ENCODE measurements at regions not wholly inside any gene's neighbourhood (a gene's known extent, or its start where the extent isn't known, plus 50 kb on each side); places are given as distances from the start of the nearest gene placed in this dataset.
A peak's percentile ranks its signal among the peaks of the same experiment; 100 is the strongest.

- no peak for TF ChIP-seq CEBPG (CRISPR knock-in tag; IDR thresholded peaks at IDR 0.05)
- peak in 1 of 2 experiments; percentile 31; a peak in 1 of 4 replicates for TF ChIP-seq CEBPG (tag; conservative IDR thresholded peaks at IDR 0.05 in 1 of 2, IDR thresholded peaks at IDR 0.05 in 1 of 2)
- TF ChIP-seq RFX1 (IDR thresholded peaks at IDR 0.05): no peak
- TF ChIP-seq ARID3B (CRISPR knock-in tag; IDR thresholded peaks at IDR 0.05; ENCODE audit: borderline replicate concordance): no peak
- TF ChIP-seq ZNF354B (CRISPR knock-in tag; IDR thresholded peaks at IDR 0.05): no peak
Observed at GRCh38 chr2:82391386-82391785, 2067.7 kb downstream of the SUCLG1 start (continued).

- no peaks in the 10 kb centered on the region for H3K27me3 ChIP-seq (ENCODE audit: control insufficient read depth in 2 of 2, insufficient read depth in 2 of 2, low read length in 2 of 2)
- CTCF ChIA-PET (ENCODE audit: low intra/inter-chr PET ratio): no interaction called here
- no peaks in the 10 kb centered on the region for H3K4me1 ChIP-seq (replicated peaks in 1 of 2; ENCODE audit: control insufficient read depth in 2 of 2, insufficient read depth in 2 of 2, low read length in 2 of 2)
- no peak overlapping the region for H3K4me3 ChIP-seq
- H2AFZ ChIP-seq (ENCODE audit: low read depth, low read length): no peak overlapping the region
- H3K79me2 ChIP-seq (ENCODE audit: control insufficient read depth, insufficient read depth, low read length): no peaks in the 10 kb centered on the region
- ATAC-seq (no peak), FAIRE-seq (no peak), DNase-seq (ENCODE audit: extremely low read depth in 1 of 4, low spot score in 3 of 4) (no peak)
- H3K36me3 ChIP-seq (ENCODE audit: control insufficient read depth, insufficient read depth, low read length): no peaks in the 10 kb centered on the region
- TF ChIP-seq MAFK (IDR thresholded peaks at IDR 0.05; ENCODE audit: low read length) (peak; percentile 80), ZNF316 (IDR thresholded peaks at IDR 0.05) (0 out of 2 replicates have a peak, but pooled peaks have one; percentile 36), C11orf30 (IDR thresholded peaks at IDR 0.05; ENCODE audit: low read depth) (peak; percentile 9; the same call in 1 of the 2 replicates), MAFG (tag; conservative IDR thresholded peaks at IDR 0.05) (peak; percentile 37), MAFF (IDR thresholded peaks at IDR 0.05; ENCODE audit: low read length) (peak; percentile 51), ZFP91 (CRISPR knock-in tag; IDR thresholded peaks at IDR 0.05) (no peak), HMGXB4 (CRISPR knock-in tag; IDR thresholded peaks at IDR 0.05) (no peak)
- no peak overlapping the region for H3K9ac ChIP-seq (ENCODE audit: insufficient read depth in 1 of 2, low read depth in 2 of 2, low read length in 2 of 2)
- no TSS peak for BruUV-seq (replicated peaks)
- no peaks in the 10 kb centered on the region for H4K20me1 ChIP-seq (replicated peaks; ENCODE audit: control insufficient read depth, insufficient read depth, low read length)
- intact Hi-C loops (cut with micrococcal nuclease): no loop called here
- no peak overlapping the region for H3K4me2 ChIP-seq (ENCODE audit: insufficient read depth, low read length)
- H3K27ac ChIP-seq (ENCODE audit: extremely low read depth, low read depth, low read length): no peak overlapping the region
- no peaks in the 10 kb centered on the region for H3K9me3 ChIP-seq (replicated peaks; ENCODE audit: control insufficient read depth, insufficient read depth, low read depth, low read length)
- in situ Hi-C loops (cut with MboI): no loop called here
- no peaks in the 10 kb centered on the region for H3K9me1 ChIP-seq (ENCODE audit: control insufficient read depth, insufficient read depth, low read length)
- POLR2A ChIA-PET: no interaction called here
Observed at GRCh38 chr2:82355622-82356021, 2051.1 kb upstream of the LRRTM1 start.
